Activated T-helper 17 cell treated with anti-CD3 and anti-CD28 coated beads, Interleukin-2, amount 50 U/mL, for 72 hours (primary cell): ENCODE measurements at regions not wholly inside any gene's neighbourhood (a gene's known extent, or its start where the extent isn't known, plus 50 kb on each side); places are given as distances from the start of the nearest gene placed in this dataset.
"Not testable (repeated sequence)": the region's sequence is repeated elsewhere in the genome, so short reads cannot be mapped to it uniquely, and the experiment has no call there.

ENCODE experiments used
- ATAC-seq: fragments of 150-1000 bp; cut with Tn5 transposase; replicated peaks from 2 replicates; pipeline ENCODE4 v1.10.0; 2021; ENCODE audit warnings: mild to moderate bottlenecking, moderate library complexity
- H3K27ac Mint-ChIP-seq: one replicate; pipeline ENCODE4 v1.8.0; 2022; ENCODE audit warnings: mixed read lengths
- H3K27me3 Mint-ChIP-seq: one replicate; pipeline ENCODE4 v1.8.0; 2022; ENCODE audit warnings: mixed read lengths
- H3K36me3 Mint-ChIP-seq: one replicate; pipeline ENCODE4 v1.8.0; 2022; ENCODE audit warnings: low read depth, mild to moderate bottlenecking, mixed read lengths
- H3K4me1 Mint-ChIP-seq: one replicate; pipeline ENCODE4 v1.8.0; 2022; ENCODE audit warnings: mixed read lengths
- H3K4me3 Mint-ChIP-seq: one replicate; pipeline ENCODE4 v1.8.0; 2022; ENCODE audit warnings: mild to moderate bottlenecking, mixed read lengths
- H3K9me3 Mint-ChIP-seq: one replicate; pipeline ENCODE4 v1.8.0; 2022; ENCODE audit warnings: mixed read lengths

DNA sequence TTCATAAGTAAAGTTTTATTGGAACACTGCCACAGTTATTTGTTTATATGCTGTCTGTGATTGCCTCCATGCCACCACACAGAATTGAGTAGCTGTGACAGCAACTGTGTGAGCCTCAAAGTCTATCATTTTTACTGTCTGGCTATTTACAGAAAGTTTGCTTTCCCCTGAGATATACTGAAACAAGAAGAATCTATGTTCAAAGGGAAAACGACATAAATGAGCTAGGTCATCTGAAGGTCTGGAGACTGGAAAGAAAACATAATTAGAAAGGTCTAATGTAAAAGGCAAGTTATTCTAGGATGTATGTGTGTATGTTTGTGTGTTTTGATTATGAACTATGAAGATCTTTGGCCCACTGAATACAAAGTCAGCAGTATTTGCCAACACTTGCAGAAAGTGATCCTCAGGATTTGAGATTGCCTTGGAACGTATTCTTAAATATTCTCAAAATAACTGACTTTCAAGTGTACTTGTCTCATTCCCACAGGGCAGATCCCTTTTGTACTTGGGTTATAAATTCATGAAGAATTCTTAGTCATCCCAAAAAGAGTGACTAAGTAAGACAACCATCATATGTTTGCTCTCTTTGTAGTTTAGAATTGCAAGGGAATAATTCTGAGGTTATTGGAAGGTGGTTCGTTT lies 677.7 kb downstream of the DOK5 start:
- H3K9me3 Mint-ChIP-seq: peaks cover 15% of the 10 kb centered on the region
- no peak for ATAC-seq
- H3K36me3 Mint-ChIP-seq: no peaks in the 10 kb centered on the region
- no peaks in the 10 kb centered on the region for H3K27me3 Mint-ChIP-seq
- no peaks in the 10 kb centered on the region for H3K4me1 Mint-ChIP-seq
- no peak overlapping the region for H3K27ac Mint-ChIP-seq
- H3K4me3 Mint-ChIP-seq: no peak overlapping the region

DNA sequence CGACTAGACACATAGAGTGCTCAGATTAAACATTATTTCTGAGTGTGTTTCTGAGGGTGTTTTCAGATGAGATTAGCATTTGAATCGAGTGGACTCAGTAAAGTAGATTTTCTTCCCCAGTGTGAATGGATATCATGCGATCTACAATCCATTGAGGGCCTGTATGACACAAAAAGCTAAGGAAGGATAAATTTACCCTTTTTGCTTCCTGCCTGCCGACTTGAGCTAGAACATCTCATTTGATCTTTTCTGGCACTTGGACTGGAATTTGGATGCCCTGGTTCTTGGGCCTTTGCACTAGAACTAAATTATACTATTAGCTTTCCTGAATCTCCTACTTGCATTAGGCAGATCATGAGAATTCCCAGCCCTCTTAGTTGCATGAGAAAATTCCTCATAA lies 675.8 kb downstream of the DOK5 start:
- Mint-ChIP-seq H3K4me3 (no peak overlapping the region), H3K4me1 (no peaks in the 10 kb centered on the region), H3K27me3 (no peaks in the 10 kb centered on the region), H3K36me3 (no peaks in the 10 kb centered on the region), H3K9me3 (peaks cover 11% of the 10 kb centered on the region), H3K27ac (no peak overlapping the region)
- no peak for ATAC-seq

DNA sequence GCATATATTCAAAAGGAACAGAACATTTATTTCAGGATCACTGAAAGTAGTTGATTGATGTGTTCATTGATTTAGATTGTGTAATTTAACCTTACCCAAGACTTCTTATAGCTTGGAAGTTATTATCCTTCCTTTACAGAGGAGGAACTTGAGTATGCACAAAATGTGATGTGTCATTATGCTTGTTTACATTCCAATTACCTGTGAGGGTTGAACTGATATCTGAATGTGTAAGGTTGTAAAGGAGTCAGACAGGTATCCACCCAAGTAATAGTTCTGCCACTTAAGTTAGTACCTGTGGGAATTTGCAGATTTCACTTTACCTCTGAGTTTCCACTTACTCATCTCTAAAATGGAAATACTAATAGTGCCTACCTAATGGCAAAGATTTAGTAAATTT lies 668.2 kb downstream of the DOK5 start:
- Mint-ChIP-seq H3K27ac (no peak overlapping the region), H3K4me1 (no peaks in the 10 kb centered on the region), H3K4me3 (no peak overlapping the region), H3K9me3 (peaks cover 12% of the 10 kb centered on the region), H3K27me3 (no peaks in the 10 kb centered on the region), H3K36me3 (no peaks in the 10 kb centered on the region)
- no peak for ATAC-seq

DNA sequence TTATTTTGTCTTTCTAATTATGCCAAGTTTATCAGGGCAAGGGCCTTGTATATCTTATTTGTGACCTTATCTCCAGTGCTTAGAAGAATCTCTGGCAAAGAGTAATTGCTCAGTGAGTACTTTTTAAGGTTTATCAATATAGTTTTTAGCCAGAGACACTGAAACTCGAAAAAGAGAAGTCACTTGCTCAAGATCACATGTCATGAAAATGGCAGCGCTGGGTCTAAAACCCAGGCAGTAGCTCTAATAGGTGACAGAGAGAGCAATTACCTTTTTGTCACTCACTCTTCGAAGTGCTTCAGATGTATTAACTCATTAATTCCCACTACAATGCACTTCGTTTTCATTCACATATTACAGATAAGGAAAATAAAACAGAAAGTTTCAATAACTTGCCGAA lies 667.5 kb downstream of the DOK5 start:
- no peak overlapping the region for H3K27ac Mint-ChIP-seq
- ATAC-seq: no peak
- no peaks in the 10 kb centered on the region for H3K36me3 Mint-ChIP-seq
- no peak overlapping the region for H3K4me3 Mint-ChIP-seq
- no peaks in the 10 kb centered on the region for H3K4me1 Mint-ChIP-seq
- no peaks in the 10 kb centered on the region for H3K27me3 Mint-ChIP-seq
- H3K9me3 Mint-ChIP-seq: peaks cover 12% of the 10 kb centered on the region

DNA sequence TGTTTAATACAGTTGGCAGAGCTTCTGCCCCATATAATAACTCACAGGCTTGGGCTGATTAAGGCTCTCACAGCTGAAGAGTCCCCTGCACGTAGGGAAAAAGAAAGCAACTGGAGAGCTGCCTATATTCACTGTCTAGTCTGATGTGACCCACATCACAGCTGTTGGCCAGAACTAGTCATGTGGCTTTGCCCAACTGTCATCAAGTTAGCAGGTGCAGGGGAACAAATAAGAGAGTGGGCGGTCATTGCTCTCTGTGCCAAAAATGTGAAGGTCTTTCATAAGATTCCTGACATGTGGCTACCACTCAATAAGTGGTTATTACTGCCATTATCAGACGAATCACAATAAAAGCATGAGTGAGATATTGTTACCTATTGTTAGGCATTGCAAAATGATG lies 665.2 kb downstream of the DOK5 start:
- no peak overlapping the region for H3K27ac Mint-ChIP-seq
- no peak overlapping the region for H3K4me3 Mint-ChIP-seq
- no peaks in the 10 kb centered on the region for H3K4me1 Mint-ChIP-seq
- H3K27me3 Mint-ChIP-seq: no peaks in the 10 kb centered on the region
- no peak for ATAC-seq
- peaks cover 11% of the 10 kb centered on the region for H3K9me3 Mint-ChIP-seq
- H3K36me3 Mint-ChIP-seq: no peaks in the 10 kb centered on the region

DNA sequence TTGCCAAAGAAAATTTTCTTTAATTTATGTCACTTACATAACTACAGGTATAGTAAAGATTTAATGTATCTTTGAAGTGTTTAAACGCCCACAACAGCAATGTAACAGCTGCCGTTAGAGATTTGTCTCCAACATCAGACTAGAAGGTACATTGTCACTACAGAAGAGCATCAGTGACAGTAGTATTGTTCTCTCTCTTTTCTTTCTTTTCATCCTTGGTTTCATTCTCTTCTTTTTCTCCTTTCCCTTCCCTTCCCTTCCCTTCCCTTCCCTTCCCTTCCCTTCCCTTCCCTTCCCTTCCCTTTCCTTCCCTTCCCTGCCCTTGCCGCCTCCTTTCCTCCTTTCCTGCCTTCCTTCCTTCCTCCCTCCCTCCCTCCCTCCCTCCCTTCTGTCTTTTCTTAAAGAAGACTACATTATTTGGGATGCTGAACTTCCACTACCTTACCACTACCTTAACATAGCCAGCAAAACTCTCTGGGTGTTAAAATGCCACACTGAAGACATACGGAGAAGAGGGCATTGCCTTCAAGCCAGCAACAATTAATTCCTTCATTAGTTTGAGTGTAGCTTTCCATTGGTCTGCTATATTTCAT lies 663.9 kb downstream of the DOK5 start:
- Mint-ChIP-seq H3K4me1 (no peaks in the 10 kb centered on the region), H3K27ac (no peak overlapping the region), H3K9me3 (peaks cover 3% of the 10 kb centered on the region)

DNA sequence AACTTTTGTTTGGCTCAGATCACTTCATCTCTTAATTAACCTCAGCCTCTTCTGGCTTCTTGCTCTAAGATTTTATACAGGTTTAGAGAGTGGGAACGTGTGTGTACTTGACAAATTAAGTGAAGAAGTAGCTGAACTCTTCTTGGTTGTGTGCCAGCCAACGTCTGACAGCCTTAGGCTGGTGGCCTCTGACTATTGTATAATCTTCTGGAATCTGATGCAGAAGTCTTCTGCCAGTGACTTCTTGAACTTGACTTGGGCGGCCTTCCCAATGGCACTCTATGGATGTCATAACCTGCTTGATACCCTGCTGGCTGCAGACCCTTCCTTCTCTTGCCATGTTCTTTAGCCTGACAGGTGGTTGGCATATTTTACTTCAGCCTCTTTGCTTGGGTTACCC lies 660.5 kb downstream of the DOK5 start:
- no peaks in the 10 kb centered on the region for H3K36me3 Mint-ChIP-seq
- no peak for ATAC-seq

More for the DNA sequence above, 663.9 kb downstream of the DOK5 start:
- no peak for ATAC-seq
- H3K36me3 Mint-ChIP-seq: no peaks in the 10 kb centered on the region
- H3K4me3 Mint-ChIP-seq: no peak overlapping the region
- no peaks in the 10 kb centered on the region for H3K27me3 Mint-ChIP-seq

DNA sequence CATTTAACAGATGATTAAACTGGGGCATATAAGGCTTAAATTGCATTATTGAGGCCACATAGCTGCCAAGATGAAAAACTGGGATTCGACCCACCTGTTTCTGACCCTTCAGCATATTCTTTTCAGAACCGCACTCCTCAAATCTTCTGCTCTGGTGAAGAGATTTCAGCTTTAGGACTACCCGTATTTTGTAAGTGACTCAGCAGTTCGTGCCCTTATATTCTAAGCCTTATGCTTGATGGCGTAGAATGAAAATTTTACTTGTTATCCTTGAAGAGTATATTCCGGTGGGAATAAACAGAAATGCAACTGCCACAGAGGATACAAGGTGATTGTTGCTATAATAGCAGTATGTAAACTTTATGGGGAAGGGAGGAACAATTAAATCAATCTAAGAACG lies 657.1 kb downstream of the DOK5 start:
- no peak overlapping the region for H3K4me3 Mint-ChIP-seq
- no peak for ATAC-seq
- H3K4me1 Mint-ChIP-seq: no peaks in the 10 kb centered on the region
- H3K27ac Mint-ChIP-seq: no peak overlapping the region
- H3K36me3 Mint-ChIP-seq: no peaks in the 10 kb centered on the region
- no peaks in the 10 kb centered on the region for H3K9me3 Mint-ChIP-seq
- no peaks in the 10 kb centered on the region for H3K27me3 Mint-ChIP-seq

More for the DNA sequence above, 660.5 kb downstream of the DOK5 start:
- no peaks in the 10 kb centered on the region for H3K4me1 Mint-ChIP-seq
- no peak overlapping the region for H3K4me3 Mint-ChIP-seq
- H3K27ac Mint-ChIP-seq: no peak overlapping the region
- peaks cover 3% of the 10 kb centered on the region for H3K9me3 Mint-ChIP-seq
- H3K27me3 Mint-ChIP-seq: no peaks in the 10 kb centered on the region

DNA sequence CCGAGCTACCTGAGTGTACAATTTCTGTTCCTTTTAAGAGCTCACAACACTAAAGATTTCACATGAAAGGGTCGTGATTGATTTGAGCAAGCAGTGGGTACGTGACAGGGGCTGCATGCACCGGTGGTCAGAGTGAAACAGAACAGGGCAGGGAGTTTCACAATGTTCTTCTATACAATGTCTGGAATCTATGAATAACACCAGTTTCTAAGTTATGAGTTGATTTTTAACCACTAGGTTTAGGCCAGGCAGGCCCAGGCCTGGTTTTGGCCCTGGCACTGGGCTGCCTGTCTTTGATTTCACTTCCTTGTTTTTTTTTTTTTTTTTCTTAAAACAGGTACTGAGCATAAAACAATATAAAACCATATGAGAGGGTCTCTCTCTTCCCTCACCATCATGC lies 642.2 kb downstream of the DOK5 start:
- H3K4me1 Mint-ChIP-seq, H3K27ac Mint-ChIP-seq, H3K27me3 Mint-ChIP-seq, ATAC-seq, H3K36me3 Mint-ChIP-seq, H3K4me3 Mint-ChIP-seq: not testable (repeated sequence)
- H3K9me3 Mint-ChIP-seq: peaks cover 17% of the 10 kb centered on the region

DNA sequence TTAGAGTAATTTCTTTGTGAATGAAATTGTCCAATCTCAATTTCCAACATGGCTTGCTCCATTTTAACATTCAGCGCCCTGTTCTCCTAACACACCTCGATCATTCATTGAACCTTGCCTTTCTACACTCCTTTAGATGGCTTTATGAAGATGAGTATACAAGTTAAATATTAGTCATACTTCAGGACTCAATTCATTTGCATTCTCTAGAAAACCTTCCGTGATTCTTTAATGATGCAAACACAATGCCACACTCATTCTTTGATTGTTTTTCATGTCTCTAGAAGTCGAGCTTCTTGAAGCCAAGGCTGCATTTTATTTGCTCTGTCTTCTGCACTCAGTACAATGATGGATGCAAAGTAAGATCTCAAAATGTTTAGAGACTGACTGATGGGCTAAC lies 641.2 kb downstream of the DOK5 start:
- Mint-ChIP-seq H3K27ac (no peak overlapping the region), H3K9me3 (peaks cover 17% of the 10 kb centered on the region), H3K4me1 (no peaks in the 10 kb centered on the region), H3K4me3 (no peak overlapping the region), H3K27me3 (no peaks in the 10 kb centered on the region), H3K36me3 (no peaks in the 10 kb centered on the region)
- no peak for ATAC-seq

DNA sequence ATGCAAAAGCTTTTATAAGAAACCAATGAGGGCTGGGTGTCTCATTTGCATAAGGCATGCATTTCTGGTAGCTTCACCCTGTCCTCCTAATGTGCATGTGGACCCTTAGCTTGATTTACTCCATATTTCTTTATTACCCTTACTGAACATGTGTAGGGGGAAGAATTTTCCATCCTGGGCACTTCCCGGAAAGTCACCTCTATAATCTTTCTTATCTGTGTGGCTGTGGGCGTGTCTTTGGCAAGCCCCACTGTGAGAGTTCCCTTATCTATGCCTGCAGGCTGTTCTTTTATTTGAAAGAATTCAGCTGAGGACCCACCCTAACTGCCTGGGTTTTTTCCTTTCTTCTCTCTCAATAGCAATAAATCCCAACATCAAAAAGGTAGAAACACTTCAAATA lies 627.8 kb downstream of the DOK5 start:
- no peak overlapping the region for H3K27ac Mint-ChIP-seq
- ATAC-seq: no peak
- no peak overlapping the region for H3K4me3 Mint-ChIP-seq
- H3K4me1 Mint-ChIP-seq: no peaks in the 10 kb centered on the region
- no peaks in the 10 kb centered on the region for H3K27me3 Mint-ChIP-seq
- peaks cover 14% of the 10 kb centered on the region for H3K9me3 Mint-ChIP-seq
- H3K36me3 Mint-ChIP-seq: no peaks in the 10 kb centered on the region

DNA sequence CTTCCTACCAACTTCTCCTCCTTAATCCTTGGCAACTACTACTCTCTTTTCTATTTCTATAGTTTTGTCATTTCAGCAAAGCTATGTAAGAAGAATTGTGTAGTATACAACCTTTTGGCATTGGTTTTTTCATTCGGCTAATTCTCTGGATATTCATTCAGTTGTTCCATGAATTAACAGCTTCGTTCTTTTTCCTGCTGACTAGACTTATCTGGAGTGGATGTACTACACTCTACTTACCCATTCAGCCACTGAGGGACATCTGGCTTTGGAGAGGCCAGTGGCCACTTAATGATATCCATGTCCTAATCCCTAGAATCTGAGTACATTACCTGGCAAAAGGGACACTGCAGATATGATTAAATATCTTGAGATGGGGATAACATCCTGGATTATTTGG lies 623.9 kb downstream of the DOK5 start:
- Mint-ChIP-seq H3K9me3 (peaks cover 10% of the 10 kb centered on the region), H3K27me3 (no peaks in the 10 kb centered on the region), H3K27ac (no peak overlapping the region), H3K4me3 (no peak overlapping the region), H3K36me3 (no peaks in the 10 kb centered on the region), H3K4me1 (no peaks in the 10 kb centered on the region)
- no peak for ATAC-seq

DNA sequence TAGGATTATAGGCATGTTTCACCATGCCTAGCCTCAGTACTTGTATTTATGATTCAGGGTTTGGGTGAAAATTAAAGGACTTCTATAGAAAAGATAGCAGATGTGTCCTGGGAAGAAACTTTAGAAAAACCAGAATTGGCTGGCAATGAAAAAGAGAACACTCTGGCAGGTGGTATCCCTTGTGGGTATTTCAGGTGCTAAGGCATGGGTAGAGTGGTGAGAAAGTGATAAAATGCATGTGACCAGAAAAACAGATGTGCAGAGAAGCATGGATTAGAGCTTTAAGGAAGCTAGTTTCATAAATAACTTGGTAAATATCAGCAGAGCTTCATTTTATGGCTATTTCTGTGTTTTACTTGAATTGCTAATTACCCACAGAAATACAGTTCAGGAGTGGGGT lies 622.2 kb downstream of the DOK5 start:
- H3K36me3 Mint-ChIP-seq: no peaks in the 10 kb centered on the region
- H3K4me3 Mint-ChIP-seq: no peak overlapping the region
- ATAC-seq: no peak
- H3K4me1 Mint-ChIP-seq: no peaks in the 10 kb centered on the region
- H3K27me3 Mint-ChIP-seq: no peaks in the 10 kb centered on the region
- peaks cover 15% of the 10 kb centered on the region for H3K9me3 Mint-ChIP-seq
- H3K27ac Mint-ChIP-seq: no peak overlapping the region

DNA sequence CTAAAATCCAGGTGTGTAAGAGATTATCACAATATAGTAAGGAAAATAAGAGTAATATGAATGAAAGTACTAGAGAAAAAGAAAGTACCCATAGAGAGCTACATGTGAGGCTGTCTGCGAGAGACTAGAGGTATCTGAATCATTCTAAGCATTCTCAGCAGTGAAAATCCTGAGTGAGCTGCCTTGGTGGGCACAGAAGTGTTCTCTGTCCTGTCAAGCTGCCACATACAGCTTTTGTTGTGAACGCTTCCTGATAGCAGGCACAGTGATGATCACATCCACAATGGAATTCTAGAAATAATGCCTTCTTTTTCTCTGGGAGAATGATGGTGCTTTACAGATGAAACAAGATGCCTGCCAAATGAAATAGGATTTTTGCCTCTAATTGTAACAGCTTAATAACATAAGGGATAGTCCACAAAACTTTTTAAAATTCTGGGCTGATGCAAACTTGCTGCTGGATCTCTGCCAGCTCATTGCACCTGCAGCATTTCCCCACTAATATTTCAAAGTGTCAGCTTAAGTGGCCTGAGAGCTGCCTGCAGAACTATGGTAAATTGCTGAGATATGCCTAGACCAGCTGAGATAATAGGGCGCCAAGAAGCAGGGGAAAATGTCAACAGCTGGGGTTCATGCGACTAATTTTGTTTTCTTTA lies 620.5 kb downstream of the DOK5 start:
- no peaks in the 10 kb centered on the region for H3K4me1 Mint-ChIP-seq
- no peak for ATAC-seq
- H3K36me3 Mint-ChIP-seq: no peaks in the 10 kb centered on the region
- H3K27ac Mint-ChIP-seq: no peak overlapping the region
- no peak overlapping the region for H3K4me3 Mint-ChIP-seq
- H3K27me3 Mint-ChIP-seq: no peaks in the 10 kb centered on the region
- H3K9me3 Mint-ChIP-seq: peaks cover 10% of the 10 kb centered on the region

DNA sequence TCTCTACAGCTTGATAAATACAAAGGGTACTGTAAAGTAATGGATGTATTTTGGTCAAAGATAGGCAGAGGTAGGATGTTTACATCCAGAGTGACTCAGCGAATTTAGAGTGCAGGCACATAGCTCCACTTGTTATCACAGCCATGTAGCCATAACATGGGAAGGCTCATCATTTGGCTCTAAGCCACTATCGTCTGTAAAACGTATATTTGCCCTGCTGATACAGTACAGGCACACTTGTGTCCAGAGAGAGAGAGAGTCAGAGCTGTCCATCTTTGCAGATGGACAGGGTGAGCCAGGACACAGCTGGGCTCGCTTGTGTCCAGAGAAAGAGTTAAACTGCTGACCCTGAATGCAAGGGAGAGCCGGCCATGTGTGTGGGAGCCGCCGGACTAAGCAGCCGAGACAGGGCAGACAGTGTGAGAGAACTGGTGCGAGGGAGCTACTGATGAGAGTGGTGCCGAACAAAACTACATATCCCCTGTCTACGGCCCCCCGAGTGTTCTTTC lies 619.0 kb downstream of the DOK5 start:
- no peaks in the 10 kb centered on the region for H3K36me3 Mint-ChIP-seq
- ATAC-seq: no peak
- no peaks in the 10 kb centered on the region for H3K27me3 Mint-ChIP-seq
- H3K4me1 Mint-ChIP-seq: no peaks in the 10 kb centered on the region
- no peak overlapping the region for H3K27ac Mint-ChIP-seq
- H3K4me3 Mint-ChIP-seq: no peak overlapping the region
- H3K9me3 Mint-ChIP-seq: peaks cover 10% of the 10 kb centered on the region
